Chondrocyte (in vitro differentiated cells): ENCODE measurements at regions not wholly inside any gene's neighbourhood (a gene's known extent, or its start where the extent isn't known, plus 50 kb on each side); places are given as distances from the start of the nearest gene placed in this dataset.

ENCODE experiments used
- DNase-seq: peaks from one replicate; pipeline ENCODE4 v3.0.0; 2021; ENCODE audit warnings: mixed read lengths, low spot score
- H3K27ac Mint-ChIP-seq: one replicate; pipeline ENCODE4 v1.8.0; 2021; ENCODE audit warnings: mild to moderate bottlenecking, moderate library complexity, mixed read lengths; ENCODE audit not compliant: unreplicated experiment
- H3K27me3 Mint-ChIP-seq: 2 replicates; pipeline ENCODE4 v1.8.0; 2021; ENCODE audit warnings: low read depth, mixed read lengths
- H3K36me3 Mint-ChIP-seq: 2 replicates; pipeline ENCODE4 v1.8.0; 2021; ENCODE audit warnings: low read depth, mixed read lengths
- H3K4me1 Mint-ChIP-seq: 2 replicates; pipeline ENCODE4 v1.8.0; 2021; ENCODE audit warnings: low read depth, mild to moderate bottlenecking, mixed read lengths
- H3K4me3 Mint-ChIP-seq: one replicate; pipeline ENCODE4 v1.8.0; 2021; ENCODE audit warnings: mild to moderate bottlenecking, moderate library complexity, mixed read lengths; ENCODE audit not compliant: unreplicated experiment
- H3K9me3 Mint-ChIP-seq: 2 replicates; pipeline ENCODE4 v1.8.0; 2021; ENCODE audit warnings: low read depth, mixed read lengths
- CTCF ChIP-seq: fragments of 200-600 bp; sonication (generic); IDR thresholded peaks from 2 replicates; pipeline ENCODE4 v1.5.0; 2021; ENCODE audit warnings: antibody characterized with exemption, mild to moderate bottlenecking, moderate library complexity

GRCh38 chr22:49291781-49292180, 535.9 kb downstream of the BRD1 start:
- Mint-ChIP-seq H3K4me3 (no peak overlapping the region), H3K27ac (no peak overlapping the region), H3K27me3 (peaks cover 7% of the 10 kb centered on the region), H3K4me1 (no peaks in the 10 kb centered on the region), H3K9me3 (peaks cover 30% of the 10 kb centered on the region), H3K36me3 (peaks cover 5% of the 10 kb centered on the region)
- TF ChIP-seq CTCF = no peak
- peak; percentile 35 for DNase-seq

GRCh38 chr22:49291169-49291568, 536.5 kb downstream of the BRD1 start:
- Mint-ChIP-seq H3K9me3 (peaks cover 30% of the 10 kb centered on the region), H3K4me1 (no peaks in the 10 kb centered on the region), H3K4me3 (no peak overlapping the region), H3K36me3 (peaks cover 5% of the 10 kb centered on the region), H3K27me3 (peaks cover 8% of the 10 kb centered on the region), H3K27ac (no peak overlapping the region)
- DNase-seq = peak; percentile 68
- no peak for TF ChIP-seq CTCF

- Mint-ChIP-seq H3K27me3 (peaks cover 8% of the 10 kb centered on the region), H3K27ac (no peak overlapping the region), H3K4me1 (no peaks in the 10 kb centered on the region), H3K9me3 (peaks cover 30% of the 10 kb centered on the region), H3K36me3 (peaks cover 5% of the 10 kb centered on the region), H3K4me3 (no peak overlapping the region)
- peak; percentile 56 for DNase-seq
- TF ChIP-seq CTCF = no peak
Measured at GRCh38 chr22:49290711-49291110, 537.0 kb downstream of the BRD1 start.

- Mint-ChIP-seq H3K36me3 (peaks cover 3% of the 10 kb centered on the region), H3K27ac (no peak overlapping the region), H3K4me3 (no peak overlapping the region), H3K27me3 (peaks cover 8% of the 10 kb centered on the region), H3K9me3 (peaks cover 30% of the 10 kb centered on the region), H3K4me1 (no peaks in the 10 kb centered on the region)
- DNase-seq = no peak
- no peak for TF ChIP-seq CTCF
Measured at GRCh38 chr22:49289822-49290679, 537.6 kb downstream of the BRD1 start.

GRCh38 chr22:49286181-49286760, 541.4 kb downstream of the BRD1 start:
- peak; percentile 51 for DNase-seq
- no peak overlapping the region for H3K4me3 Mint-ChIP-seq
- peaks cover 11% of the 10 kb centered on the region for H3K9me3 Mint-ChIP-seq
- no peaks in the 10 kb centered on the region for H3K4me1 Mint-ChIP-seq
- no peaks in the 10 kb centered on the region for H3K36me3 Mint-ChIP-seq
- no peak for TF ChIP-seq CTCF
- H3K27ac Mint-ChIP-seq = no peak overlapping the region
- H3K27me3 Mint-ChIP-seq = peaks cover 10% of the 10 kb centered on the region
